ENCODE measurements at regions not wholly inside any gene's neighbourhood (a gene's known extent, or its start where the extent isn't known, plus 50 kb on each side); places are given as distances from the start of the nearest gene placed in this dataset.

GRCh38 chr18:78017869-78018268 is 768.2 kb downstream of the GALR1 start:
- Mint-ChIP-seq H3K27ac (no peak overlapping the region), H3K9me3 (no peaks in the 10 kb centered on the region)
- no peak for TF ChIP-seq CTCF (IDR thresholded peaks at IDR 0.05)

GRCh38 chr18:78021196-78021595 is 771.5 kb downstream of the GALR1 start:
- H3K27ac Mint-ChIP-seq = no peak overlapping the region
- H3K4me1 Mint-ChIP-seq = no peaks in the 10 kb centered on the region
- peak; percentile 30 for TF ChIP-seq CTCF (IDR thresholded peaks at IDR 0.05)
- peaks cover 2% of the 10 kb centered on the region for H3K27me3 Mint-ChIP-seq (ENCODE audit: low read depth, poor library complexity)
- H3K9me3 Mint-ChIP-seq = peaks cover 13% of the 10 kb centered on the region
- H3K4me3 Mint-ChIP-seq = no peak overlapping the region
- no peaks in the 10 kb centered on the region for H3K36me3 Mint-ChIP-seq (ENCODE audit: low read depth)
- DNase-seq = no peak

More at GRCh38 chr18:78017869-78018268, 768.2 kb downstream of the GALR1 start:
- no peaks in the 10 kb centered on the region for H3K4me1 Mint-ChIP-seq
- no peak for DNase-seq
- no peaks in the 10 kb centered on the region for H3K27me3 Mint-ChIP-seq (ENCODE audit: low read depth, poor library complexity)
- H3K36me3 Mint-ChIP-seq (ENCODE audit: low read depth) = no peaks in the 10 kb centered on the region
- H3K4me3 Mint-ChIP-seq = no peak overlapping the region

GRCh38 chr18:78031589-78031988 is 781.9 kb downstream of the GALR1 start:
- Mint-ChIP-seq H3K4me1 (peaks cover 6% of the 10 kb centered on the region), H3K36me3 (ENCODE audit: low read depth) (no peaks in the 10 kb centered on the region), H3K27ac (no peak overlapping the region), H3K9me3 (no peaks in the 10 kb centered on the region), H3K4me3 (no peak overlapping the region), H3K27me3 (ENCODE audit: low read depth, poor library complexity) (peaks cover 4% of the 10 kb centered on the region)
- no peak for DNase-seq
- TF ChIP-seq CTCF (IDR thresholded peaks at IDR 0.05) = no peak

GRCh38 chr18:78031991-78032390 is 782.3 kb downstream of the GALR1 start:
- no peaks in the 10 kb centered on the region for H3K9me3 Mint-ChIP-seq
- TF ChIP-seq CTCF (IDR thresholded peaks at IDR 0.05) = no peak
- DNase-seq = no peak
- H3K4me1 Mint-ChIP-seq = peaks cover 6% of the 10 kb centered on the region
- H3K4me3 Mint-ChIP-seq = no peak overlapping the region
- H3K27me3 Mint-ChIP-seq (ENCODE audit: low read depth, poor library complexity) = peaks cover 4% of the 10 kb centered on the region
- no peaks in the 10 kb centered on the region for H3K36me3 Mint-ChIP-seq (ENCODE audit: low read depth)
- no peak overlapping the region for H3K27ac Mint-ChIP-seq

- no peak overlapping the region for H3K4me3 Mint-ChIP-seq
- H3K4me1 Mint-ChIP-seq = peaks cover 6% of the 10 kb centered on the region
- H3K27ac Mint-ChIP-seq = no peak overlapping the region
- H3K9me3 Mint-ChIP-seq = no peaks in the 10 kb centered on the region
- H3K27me3 Mint-ChIP-seq (ENCODE audit: low read depth, poor library complexity) = peaks cover 4% of the 10 kb centered on the region
- no peak for DNase-seq
- H3K36me3 Mint-ChIP-seq (ENCODE audit: low read depth) = no peaks in the 10 kb centered on the region
- no peak for TF ChIP-seq CTCF (IDR thresholded peaks at IDR 0.05)
These were observed 782.9 kb downstream of the GALR1 start for GRCh38 chr18:78032574-78032973.

- no peak overlapping the region for H3K4me3 Mint-ChIP-seq
- H3K27ac Mint-ChIP-seq = no peak overlapping the region
- H3K9me3 Mint-ChIP-seq = peaks cover 13% of the 10 kb centered on the region
- H3K27me3 Mint-ChIP-seq (ENCODE audit: low read depth, poor library complexity) = peaks cover 6% of the 10 kb centered on the region
- H3K4me1 Mint-ChIP-seq = peaks cover 6% of the 10 kb centered on the region
- no peak for TF ChIP-seq CTCF (IDR thresholded peaks at IDR 0.05)
- no peaks in the 10 kb centered on the region for H3K36me3 Mint-ChIP-seq (ENCODE audit: low read depth)
- DNase-seq = no peak
These were observed 785.1 kb downstream of the GALR1 start for GRCh38 chr18:78034755-78035154.
